ENCODE measurements at regions not wholly inside any gene's neighbourhood (a gene's known extent, or its start where the extent isn't known, plus 50 kb on each side); places are given as distances from the start of the nearest gene placed in this dataset.

GRCh38 chr3:176958560-176958959, 238.7 kb downstream of the TBL1XR1 start:
- Histone ChIP-seq H3K23ac (ENCODE audit: insufficient read length, low read depth, low read length) (no peak overlapping the region), H4K5ac (ENCODE audit: insufficient read length, low read depth, low read length) (no peak overlapping the region), H4K8ac (replicated peaks; ENCODE audit: insufficient read length, low read depth, low read length) (no peak overlapping the region), H3K23me2 (ENCODE audit: insufficient read length, low read depth, low read length, poor library complexity, severe bottlenecking) (no peaks in the 10 kb centered on the region), H3K79me2 (ENCODE audit: insufficient read depth, low read length) (no peaks in the 10 kb centered on the region), H3K4me2 (ENCODE audit: insufficient read depth, insufficient read length, low read length) (no peak overlapping the region), H3K9me3 (ENCODE audit: control insufficient read depth, low read depth, low read length) (no peaks in the 10 kb centered on the region), H3K27ac (ENCODE audit: insufficient read length, low read depth, low read length) (no peak overlapping the region), H2BK5ac (ENCODE audit: insufficient read length, low read length) (no peak overlapping the region), H4K91ac (ENCODE audit: insufficient read length, low read depth, low read length) (no peak overlapping the region), H3K79me1 (ENCODE audit: insufficient read depth, low read depth, low read length, poor library complexity, severe bottlenecking) (no peaks in the 10 kb centered on the region), H3K27me3 (ENCODE audit: insufficient read depth, low read length) (no peaks in the 10 kb centered on the region), H4K20me1 (ENCODE audit: control insufficient read depth, insufficient read depth, insufficient read length) (no peaks in the 10 kb centered on the region), H2AK5ac (ENCODE audit: insufficient read length, low read length) (no peak overlapping the region), H2AFZ (ENCODE audit: low read length) (no peak overlapping the region), H3K56ac (ENCODE audit: insufficient read length, low read depth, low read length) (no peak overlapping the region), H2BK12ac (ENCODE audit: insufficient read length, low read depth, low read length) (no peak overlapping the region), H3K4ac (ENCODE audit: low read depth, low read length) (no peak overlapping the region), H3T11ph (ENCODE audit: low read length) (no peak overlapping the region), H3K4me1 (ENCODE audit: insufficient read depth, low read length) (no peaks in the 10 kb centered on the region), H2BK120ac (ENCODE audit: low read depth, low read length, poor library complexity, severe bottlenecking) (no peak overlapping the region), H3K18ac (ENCODE audit: insufficient read length, low read depth, low read length) (no peak overlapping the region), H2BK15ac (ENCODE audit: low read depth, low read length) (no peak overlapping the region), H3K14ac (ENCODE audit: insufficient read depth, low read length) (no peak overlapping the region), H3K9ac (ENCODE audit: extremely low read depth, insufficient read length, low read length) (no peak overlapping the region), H2BK20ac (ENCODE audit: low read depth, low read length, poor library complexity, severe bottlenecking) (no peak overlapping the region)
- H3K9me3 Mint-ChIP-seq: peaks cover 0 to 2% of the 10 kb centered on the region in 2 experiments; a peak in 4 of 5 replicates
- no peak for TF ChIP-seq CTCF (conservative IDR thresholded peaks at IDR 0.05)
- H3K27me3 Mint-ChIP-seq (ENCODE audit: low read depth): no peaks in the 10 kb centered on the region
- peaks cover 0 to 2% of the 10 kb centered on the region in 2 experiments; a peak in 2 of 4 replicates for H3K4me1 Mint-ChIP-seq
- no peak overlapping the region for H3K4me3 Mint-ChIP-seq
- peaks cover 0 to 2% (median 1%) of the 10 kb centered on the region in 3 experiments; a peak in 4 of 7 replicates for H3K36me3 Mint-ChIP-seq (ENCODE audit: insufficient read depth in 1 of 3, low read depth in 3 of 3)
- WGBS (ENCODE audit: extremely low coverage, insufficient read length, low lambda C conversion rate): no CpG with 5 or more reads among the region's 2 CpGs
- DNase-seq: no peak
- no peak overlapping the region for H3K27ac Mint-ChIP-seq

Measured in H9 (cell line).